ENCODE measurements at regions not wholly inside any gene's neighbourhood (a gene's known extent, or its start where the extent isn't known, plus 50 kb on each side); places are given as distances from the start of the nearest gene placed in this dataset.

DNA sequence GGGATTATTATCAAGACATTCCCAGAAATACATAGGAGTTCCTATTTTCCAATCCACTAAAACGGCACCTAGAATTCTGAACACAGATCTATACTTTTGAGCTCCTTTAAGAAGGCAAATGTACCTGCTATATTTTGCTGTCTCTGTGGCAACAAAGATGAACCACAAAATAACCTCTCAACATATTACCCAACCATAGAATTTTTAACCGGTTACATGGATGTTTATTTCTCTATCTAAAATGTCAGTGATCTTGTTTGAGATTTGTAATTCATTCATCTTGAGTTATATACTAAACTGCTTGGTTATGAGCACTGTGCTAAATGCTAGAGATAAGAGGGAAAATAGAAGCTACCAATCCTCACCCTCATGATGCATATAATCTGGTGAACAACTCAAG, 117.5 kb upstream of the HMGCLL1 start:
- CTCF ChIA-PET, result no interaction called here

DNA sequence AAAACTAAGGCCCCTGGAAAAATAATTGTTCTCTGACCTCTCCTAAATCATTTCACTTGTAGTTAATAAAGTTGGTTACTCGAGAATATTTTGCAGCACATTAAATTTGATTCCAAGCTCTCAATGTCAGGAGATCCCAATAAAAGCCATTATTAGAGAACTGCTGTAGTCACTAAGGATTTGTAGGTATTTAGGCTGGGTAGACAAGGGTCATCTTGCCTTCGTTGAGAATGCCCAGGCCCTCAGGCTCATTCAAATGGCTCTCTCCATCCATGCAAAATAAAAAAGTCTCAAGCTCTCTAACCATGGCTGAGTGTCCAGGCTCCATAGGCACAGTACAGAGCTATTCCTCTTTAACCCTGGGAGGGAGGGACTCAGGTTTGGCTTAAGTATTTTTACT, 117.0 kb upstream of the HMGCLL1 start:
- ChIA-PET CTCF (no interaction called here), POLR2A (ENCODE audit: low non-redundant PET) (no interaction called here)
- H3K27ac ChIP-seq, result no peak overlapping the region
- TF ChIP-seq, protein P1, sequence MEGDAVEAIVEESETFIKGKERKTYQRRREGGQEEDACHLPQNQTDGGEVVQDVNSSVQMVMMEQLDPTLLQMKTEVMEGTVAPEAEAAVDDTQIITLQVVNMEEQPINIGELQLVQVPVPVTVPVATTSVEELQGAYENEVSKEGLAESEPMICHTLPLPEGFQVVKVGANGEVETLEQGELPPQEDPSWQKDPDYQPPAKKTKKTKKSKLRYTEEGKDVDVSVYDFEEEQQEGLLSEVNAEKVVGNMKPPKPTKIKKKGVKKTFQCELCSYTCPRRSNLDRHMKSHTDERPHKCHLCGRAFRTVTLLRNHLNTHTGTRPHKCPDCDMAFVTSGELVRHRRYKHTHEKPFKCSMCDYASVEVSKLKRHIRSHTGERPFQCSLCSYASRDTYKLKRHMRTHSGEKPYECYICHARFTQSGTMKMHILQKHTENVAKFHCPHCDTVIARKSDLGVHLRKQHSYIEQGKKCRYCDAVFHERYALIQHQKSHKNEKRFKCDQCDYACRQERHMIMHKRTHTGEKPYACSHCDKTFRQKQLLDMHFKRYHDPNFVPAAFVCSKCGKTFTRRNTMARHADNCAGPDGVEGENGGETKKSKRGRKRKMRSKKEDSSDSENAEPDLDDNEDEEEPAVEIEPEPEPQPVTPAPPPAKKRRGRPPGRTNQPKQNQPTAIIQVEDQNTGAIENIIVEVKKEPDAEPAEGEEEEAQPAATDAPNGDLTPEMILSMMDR (conservative IDR thresholded peaks at IDR 0.05; ENCODE audit: low read depth), result no peak
- DNase-seq (ENCODE audit: low spot score), result no peak

More for the DNA sequence above, 117.5 kb upstream of the HMGCLL1 start:
- DNase-seq (ENCODE audit: low spot score), result no peak
- TF ChIP-seq, protein P1 (conservative IDR thresholded peaks at IDR 0.05; ENCODE audit: low read depth), result no peak
- POLR2A ChIA-PET (ENCODE audit: low non-redundant PET), result no interaction called here
- H3K27ac ChIP-seq, result no peak overlapping the region

DNA sequence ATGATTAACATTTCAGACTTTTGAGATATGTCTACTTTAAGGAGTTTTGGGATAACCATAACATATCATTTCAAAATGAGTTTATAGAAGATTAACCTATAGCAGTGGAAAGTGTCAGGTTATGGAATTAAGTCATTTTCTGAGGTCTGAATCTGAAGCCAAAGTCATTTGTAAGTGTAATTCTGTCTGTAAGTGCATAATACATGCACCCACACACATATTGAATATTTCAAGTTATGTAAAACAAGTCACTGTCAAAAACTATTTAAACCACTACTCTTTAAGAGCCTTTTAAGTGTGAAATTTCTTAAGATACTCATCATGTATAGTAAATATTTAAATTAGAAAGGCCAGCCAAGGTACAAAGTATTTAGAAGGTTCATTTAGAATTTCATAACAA, 115.8 kb upstream of the HMGCLL1 start:
- CTCF ChIA-PET, result no interaction called here
- POLR2A ChIA-PET (ENCODE audit: low non-redundant PET), result no interaction called here
- H3K27ac ChIP-seq, result no peak overlapping the region
- TF ChIP-seq, protein P1 (conservative IDR thresholded peaks at IDR 0.05; ENCODE audit: low read depth), result no peak
- DNase-seq (ENCODE audit: low spot score), result no peak

DNA sequence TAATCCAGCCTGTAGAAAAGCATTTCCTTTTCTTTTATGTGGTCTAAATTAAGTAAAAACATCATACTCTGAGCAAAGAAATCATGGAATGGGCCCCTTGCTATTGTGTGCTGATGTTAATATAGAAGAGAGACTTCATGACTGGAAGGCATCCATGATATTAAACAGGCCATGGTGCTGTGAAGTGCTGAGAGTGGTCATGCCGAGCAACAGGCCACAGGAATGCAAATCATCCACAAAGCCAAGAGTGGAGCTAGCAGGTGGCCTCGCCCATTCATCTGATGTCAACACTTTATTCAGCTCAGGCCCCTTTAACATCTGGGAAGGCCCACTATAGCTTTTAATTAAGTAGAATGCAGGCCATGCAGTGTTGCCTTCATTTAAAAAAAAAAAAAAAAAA, 115.2 kb upstream of the HMGCLL1 start:
- POLR2A ChIA-PET (ENCODE audit: low non-redundant PET), result no interaction called here
- TF ChIP-seq, protein P1 (conservative IDR thresholded peaks at IDR 0.05; ENCODE audit: low read depth), result no peak
- H3K27ac ChIP-seq, result no peak overlapping the region
- CTCF ChIA-PET, result interaction anchor here (0.6 kb wide), 1 partner anchor 1644 kb away, joined by 4 read pairs; no protein-coding TSS in a partner anchor
- DNase-seq (ENCODE audit: low spot score), result peak; percentile 2

DNA sequence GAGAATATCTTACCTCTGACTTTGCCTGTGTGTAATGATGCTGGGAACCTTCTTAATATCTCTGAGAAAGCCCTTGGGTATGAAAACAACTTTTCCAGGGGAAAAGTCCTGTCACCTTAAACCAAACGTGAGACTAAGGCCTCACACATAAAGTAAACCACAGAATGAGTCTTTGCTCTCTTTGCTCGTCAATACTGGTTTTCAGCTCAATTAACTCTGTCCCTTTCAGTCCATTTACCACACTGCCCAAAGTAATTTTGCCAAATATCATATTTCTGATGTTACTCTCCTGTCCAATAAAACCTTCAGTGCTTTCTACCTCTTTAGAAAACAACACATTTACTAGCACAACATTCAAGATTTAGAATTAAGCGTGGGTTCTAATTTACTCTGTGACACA, 100.5 kb upstream of the HMGCLL1 start:
- TF ChIP-seq, protein P1 (conservative IDR thresholded peaks at IDR 0.05; ENCODE audit: low read depth), result no peak
- H3K27ac ChIP-seq, result no peak overlapping the region
- no peak for DNase-seq (ENCODE audit: low spot score)
- ChIA-PET CTCF (no interaction called here), POLR2A (ENCODE audit: low non-redundant PET) (no interaction called here)

DNA sequence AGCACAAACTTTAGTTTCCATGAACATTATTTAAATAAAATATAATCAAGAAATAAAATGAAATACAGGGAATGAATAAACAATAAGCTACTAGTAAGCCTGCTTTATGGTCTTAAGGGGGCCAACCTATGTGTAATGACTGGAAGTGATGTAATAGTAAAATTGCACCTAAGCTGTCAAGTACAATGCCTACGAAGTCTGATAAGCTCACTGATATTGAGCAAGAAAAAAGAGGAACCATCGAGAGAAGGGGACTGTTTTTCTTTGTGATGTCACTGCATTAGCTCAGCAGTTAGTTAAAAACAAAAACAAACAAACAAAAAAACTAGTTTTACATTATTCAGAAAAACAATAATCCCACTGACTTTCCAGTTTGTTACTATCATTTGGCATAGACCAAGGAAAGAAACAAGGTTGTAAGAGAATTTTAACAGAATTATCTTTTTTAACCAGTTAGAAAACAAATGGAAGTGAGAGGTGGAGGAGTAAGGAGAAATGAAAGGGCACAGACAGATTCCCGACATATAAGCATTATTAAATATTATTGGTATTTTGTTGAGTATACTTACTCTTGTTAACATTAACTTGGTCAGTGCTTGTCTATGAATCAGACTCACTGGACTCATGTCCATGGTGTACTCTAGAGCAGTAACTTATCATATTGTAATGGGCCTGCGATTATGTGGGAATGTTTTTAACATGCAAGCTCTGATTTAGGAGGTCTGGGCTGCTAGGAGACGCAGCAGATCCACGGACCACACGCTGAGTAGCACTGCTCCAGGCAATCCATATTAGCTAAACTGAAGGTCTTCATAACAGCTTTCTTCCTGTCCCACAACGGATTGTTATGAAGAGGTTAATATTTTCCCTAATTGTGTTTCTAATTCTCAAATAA, 99.6 kb upstream of the HMGCLL1 start:
- ChIA-PET CTCF (interaction anchor here (0.6 kb wide), 1 partner anchor 15 kb away, joined by 6 read pairs; no protein-coding TSS in a partner anchor), POLR2A (ENCODE audit: low non-redundant PET) (no interaction called here)
- DNase-seq (ENCODE audit: low spot score), result no peak
- H3K27ac ChIP-seq, result no peak overlapping the region
- TF ChIP-seq, protein P1 (conservative IDR thresholded peaks at IDR 0.05; ENCODE audit: low read depth), result no peak

All from RWPE1 (cell line).